ENCODE measurements at regions not wholly inside any gene's neighbourhood (a gene's known extent, or its start where the extent isn't known, plus 50 kb on each side); places are given as distances from the start of the nearest gene placed in this dataset.
"Not testable (repeated sequence)": the region's sequence is repeated elsewhere in the genome, so short reads cannot be mapped to it uniquely, and the experiment has no call there.

- not testable (repeated sequence) for TF ChIP-seq EP300, CTCF (IDR thresholded peaks at IDR 0.05)
These were observed 67.2 kb upstream of the FAM90A1 start for GRCh38 chr12:8294662-8295061.
